ENCODE measurements at regions not wholly inside any gene's neighbourhood (a gene's known extent, or its start where the extent isn't known, plus 50 kb on each side); places are given as distances from the start of the nearest gene placed in this dataset.
A peak's percentile ranks its signal among the peaks of the same experiment; 100 is the strongest.

- H3K36me3 ChIP-seq (ENCODE audit: control insufficient read depth, insufficient read depth, low read length) = no peaks in the 10 kb centered on the region
- no TSS peak for BruUV-seq (replicated peaks)
- POLR2A ChIA-PET = interaction anchor here (0.6 to 1.2 kb wide), 4 partner anchors 9 to 995 kb away, joined by 3 to 4 read pairs (median 3); partner anchors contain the start of gene RPL7L1
Observed at GRCh38 chr6:43874814-43875590, 105.0 kb downstream of the VEGFA start.

More at GRCh38 chr6:43874814-43875590, 105.0 kb downstream of the VEGFA start:
- Histone ChIP-seq H3K27me3 (ENCODE audit: control insufficient read depth in 2 of 2, insufficient read depth in 2 of 2, low read length in 2 of 2) (no peaks in the 10 kb centered on the region), H3K4me3 (no peak overlapping the region), H3K27ac (ENCODE audit: extremely low read depth, low read depth, low read length) (no peak overlapping the region), H3K79me2 (ENCODE audit: control insufficient read depth, insufficient read depth, low read length) (no peaks in the 10 kb centered on the region), H3K9me3 (replicated peaks; ENCODE audit: control insufficient read depth, insufficient read depth, low read depth, low read length) (no peaks in the 10 kb centered on the region), H3K4me1 (replicated peaks in 1 of 2; ENCODE audit: control insufficient read depth in 2 of 2, insufficient read depth in 2 of 2, low read length in 2 of 2) (peaks cover 31 to 44% of the 10 kb centered on the region in 2 experiments), H3K4me2 (ENCODE audit: insufficient read depth, low read length) (no peak overlapping the region), H4K20me1 (replicated peaks; ENCODE audit: control insufficient read depth, insufficient read depth, low read length) (no peaks in the 10 kb centered on the region), H2AFZ (ENCODE audit: low read depth, low read length) (no peak overlapping the region), H3K9ac (ENCODE audit: insufficient read depth in 1 of 2, low read depth in 2 of 2, low read length in 2 of 2) (peak overlapping the region in 1 of 2 experiments; percentile 62; a peak in 1 of 4 replicates), H3K9me1 (ENCODE audit: control insufficient read depth, insufficient read depth, low read length) (no peaks in the 10 kb centered on the region)
- 50% methylated on average over 4 of the region's 4 CpGs for WGBS (ENCODE audit: insufficient coverage, low coverage, missing lambda C conversion rate)
- CTCF ChIA-PET (ENCODE audit: low intra/inter-chr PET ratio) = no interaction called here
- ATAC-seq (no peak), DNase-seq (ENCODE audit: extremely low read depth in 1 of 4, low spot score in 3 of 4) (no peak), FAIRE-seq (no peak)
- intact Hi-C loops (cut with micrococcal nuclease) (no loop called here), in situ Hi-C loops (cut with MboI) (no loop called here)
- TF ChIP-seq, protein P1, sequence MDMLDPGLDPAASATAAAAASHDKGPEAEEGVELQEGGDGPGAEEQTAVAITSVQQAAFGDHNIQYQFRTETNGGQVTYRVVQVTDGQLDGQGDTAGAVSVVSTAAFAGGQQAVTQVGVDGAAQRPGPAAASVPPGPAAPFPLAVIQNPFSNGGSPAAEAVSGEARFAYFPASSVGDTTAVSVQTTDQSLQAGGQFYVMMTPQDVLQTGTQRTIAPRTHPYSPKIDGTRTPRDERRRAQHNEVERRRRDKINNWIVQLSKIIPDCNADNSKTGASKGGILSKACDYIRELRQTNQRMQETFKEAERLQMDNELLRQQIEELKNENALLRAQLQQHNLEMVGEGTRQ (CRISPR knock-in tag; IDR thresholded peaks at IDR 0.05) = peak; percentile 56; the same call in 1 of the 2 replicates
- TF ChIP-seq, protein P2, sequence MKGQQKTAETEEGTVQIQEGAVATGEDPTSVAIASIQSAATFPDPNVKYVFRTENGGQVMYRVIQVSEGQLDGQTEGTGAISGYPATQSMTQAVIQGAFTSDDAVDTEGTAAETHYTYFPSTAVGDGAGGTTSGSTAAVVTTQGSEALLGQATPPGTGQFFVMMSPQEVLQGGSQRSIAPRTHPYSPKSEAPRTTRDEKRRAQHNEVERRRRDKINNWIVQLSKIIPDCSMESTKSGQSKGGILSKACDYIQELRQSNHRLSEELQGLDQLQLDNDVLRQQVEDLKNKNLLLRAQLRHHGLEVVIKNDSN (CRISPR knock-in tag; IDR thresholded peaks at IDR 0.05) = peak; percentile 39; the same call in 1 of the 2 replicates
- TF ChIP-seq ILK (tag; IDR thresholded peaks at IDR 0.05; ENCODE audit: borderline replicate concordance, low read depth) (no peak), CBFB (CRISPR knock-in tag; IDR thresholded peaks at IDR 0.05) (peak; percentile 44; the same call in 1 of the 2 replicates), MYBL2 (IDR thresholded peaks at IDR 0.05; ENCODE audit: low read depth) (no peak), MYBL2 (CRISPR knock-in tag; IDR thresholded peaks at IDR 0.05; ENCODE audit: borderline replicate concordance) (0 out of 2 replicates have a peak, but pooled peaks have one; percentile 44), IRF2 (CRISPR knock-in tag; IDR thresholded peaks at IDR 0.05) (0 out of 2 replicates have a peak, but pooled peaks have one; percentile 38), BCOR (IDR thresholded peaks at IDR 0.05) (peak; percentile 56; the same call in 1 of the 2 replicates), PCBP2 (IDR thresholded peaks at IDR 0.05; ENCODE audit: low read depth, low read length, poor library complexity, severe bottlenecking) (no peak)

Measured in K562 (cell line).